ENCODE measurements at regions not wholly inside any gene's neighbourhood (a gene's known extent, or its start where the extent isn't known, plus 50 kb on each side); places are given as distances from the start of the nearest gene placed in this dataset.

DNA sequence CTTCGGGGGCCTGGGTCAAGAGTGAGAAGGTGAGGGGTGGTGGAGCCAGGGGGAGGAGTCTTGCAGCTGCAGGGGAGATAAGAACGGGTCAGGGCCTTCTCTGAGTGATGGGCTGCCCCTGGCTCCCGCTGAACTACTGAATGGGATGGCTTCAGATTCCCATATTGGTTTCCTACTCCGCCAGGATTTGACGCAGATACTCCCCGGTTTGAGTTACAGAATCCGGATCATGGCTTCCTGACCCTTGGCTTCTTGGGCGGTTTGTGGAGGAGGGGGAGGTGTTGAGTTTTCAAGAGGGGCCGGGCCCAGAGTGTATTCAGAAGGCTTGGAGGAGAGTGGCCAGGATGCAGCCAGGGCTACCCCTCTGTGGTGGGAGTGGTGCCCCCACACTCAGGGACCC is 119.9 kb upstream of the ATP2B2 start:
- no peak overlapping the region for H3K4me3 ChIP-seq (ENCODE audit: low read depth, low read length)
- TF ChIP-seq CTCF (IDR thresholded peaks at IDR 0.05; ENCODE audit: low read depth, low read length), result no peak

GRCh38 chr3:10627884-10628572 is 122.6 kb upstream of the ATP2B2 start:
- TF ChIP-seq CTCF (IDR thresholded peaks at IDR 0.05; ENCODE audit: low read depth, low read length), result no peak
- no peak overlapping the region for H3K4me3 ChIP-seq (ENCODE audit: low read depth, low read length)

DNA sequence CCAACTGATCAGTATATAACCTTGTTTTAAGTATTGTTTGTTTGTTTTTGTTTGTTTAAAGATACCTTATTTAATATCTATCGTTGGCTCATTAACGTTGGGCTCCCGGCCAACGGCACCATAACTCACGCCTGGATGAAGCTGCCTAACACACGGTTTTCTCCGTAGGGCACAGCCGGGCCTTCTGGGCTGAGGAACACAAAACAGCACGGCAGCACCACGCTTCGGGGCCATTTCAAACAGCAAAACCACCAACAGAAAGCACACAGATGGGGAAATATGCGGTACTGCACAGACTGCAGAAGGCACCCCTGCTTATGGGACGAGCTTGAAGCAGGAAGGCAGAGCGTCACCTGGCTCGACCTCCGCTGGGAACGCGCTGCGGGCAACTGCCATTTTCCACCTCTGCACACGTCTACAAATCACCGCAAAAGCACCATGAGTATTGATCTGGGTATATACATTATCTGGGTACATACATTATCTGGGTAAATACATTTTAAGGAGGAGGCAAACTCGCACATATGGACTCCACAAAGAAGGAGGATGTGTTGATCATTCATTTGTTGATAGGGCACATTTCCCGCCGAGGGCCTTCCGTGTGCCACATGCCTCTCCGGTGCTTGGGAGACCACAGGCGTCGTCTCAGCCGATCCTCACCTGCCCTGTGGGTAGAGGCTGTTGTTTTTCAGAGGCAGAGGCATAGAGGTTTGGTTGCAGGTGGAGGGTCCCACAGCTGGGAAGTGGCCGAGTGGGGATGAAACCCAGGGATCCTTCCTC is 123.7 kb upstream of the ATP2B2 start:
- no peak for TF ChIP-seq CTCF (IDR thresholded peaks at IDR 0.05; ENCODE audit: low read depth, low read length)
- H3K4me3 ChIP-seq (ENCODE audit: low read depth, low read length), result no peak overlapping the region

DNA sequence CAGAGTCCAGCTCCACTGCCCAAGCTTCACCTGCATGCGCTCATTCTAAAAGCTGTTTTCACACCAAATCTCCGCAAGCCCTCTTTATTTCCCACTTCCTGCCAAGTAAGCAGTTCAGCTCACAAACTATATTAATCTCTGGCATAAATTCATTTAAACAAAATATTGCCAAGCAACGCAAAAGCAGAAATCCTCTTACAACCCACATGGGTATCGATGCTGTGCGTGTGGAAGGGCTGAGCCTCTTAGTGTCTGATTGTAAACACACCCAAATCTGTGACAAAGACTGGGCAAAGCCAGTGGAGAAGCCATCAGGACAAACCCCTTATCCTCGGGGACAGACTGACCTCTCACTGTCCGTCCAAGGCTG is 124.3 kb upstream of the ATP2B2 start:
- no peak overlapping the region for H3K4me3 ChIP-seq (ENCODE audit: low read depth, low read length)
- TF ChIP-seq CTCF (IDR thresholded peaks at IDR 0.05; ENCODE audit: low read depth, low read length), result no peak

- no peak for TF ChIP-seq CTCF (IDR thresholded peaks at IDR 0.05; ENCODE audit: low read depth, low read length)
- H3K4me3 ChIP-seq (ENCODE audit: low read depth, low read length), result no peak overlapping the region
These were observed 125.8 kb upstream of the ATP2B2 start for GRCh38 chr3:10631224-10631623.

GRCh38 chr3:10632125-10632524 is 126.7 kb upstream of the ATP2B2 start:
- no peak overlapping the region for H3K4me3 ChIP-seq (ENCODE audit: low read depth, low read length)
- no peak for TF ChIP-seq CTCF (IDR thresholded peaks at IDR 0.05; ENCODE audit: low read depth, low read length)

- no peak overlapping the region for H3K4me3 ChIP-seq (ENCODE audit: low read depth, low read length)
- TF ChIP-seq CTCF (IDR thresholded peaks at IDR 0.05; ENCODE audit: low read depth, low read length), result no peak
These were observed 127.4 kb upstream of the ATP2B2 start for GRCh38 chr3:10632741-10633140.
